GM12873 (cell line): ENCODE measurements at regions not wholly inside any gene's neighbourhood (a gene's known extent, or its start where the extent isn't known, plus 50 kb on each side); places are given as distances from the start of the nearest gene placed in this dataset.

Experiments
- TF ChIP-seq, protein P1 (sequence below): IDR thresholded peaks from 2 replicates; pipeline ENCODE4 v1.5.1; 2012; ENCODE audit warnings: low read depth, mild to moderate bottlenecking, moderate library complexity, low read length, control low read depth; ENCODE audit not compliant: insufficient read depth; ENCODE audit errors: missing control alignments

DNA sequence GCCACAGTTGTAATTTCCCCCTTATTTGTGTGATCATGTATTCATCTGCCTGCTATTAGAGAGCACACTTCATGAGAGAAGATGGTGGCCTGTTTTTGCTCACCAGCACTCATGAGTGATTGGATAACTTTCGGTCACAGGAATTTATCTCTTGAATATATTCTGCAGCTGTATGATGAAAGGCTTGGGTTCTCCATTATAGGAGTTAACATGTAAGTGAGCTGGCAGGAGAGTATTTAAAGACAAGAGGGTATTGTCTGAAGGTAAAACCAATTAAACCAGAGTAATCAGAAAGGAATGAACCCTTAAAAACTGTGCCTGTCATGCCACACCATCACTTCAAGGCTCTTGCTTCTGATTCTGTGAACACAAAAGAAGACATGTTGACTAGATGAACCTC lies 574.9 kb upstream of the CAMK1G start:
- TF ChIP-seq, protein P1, sequence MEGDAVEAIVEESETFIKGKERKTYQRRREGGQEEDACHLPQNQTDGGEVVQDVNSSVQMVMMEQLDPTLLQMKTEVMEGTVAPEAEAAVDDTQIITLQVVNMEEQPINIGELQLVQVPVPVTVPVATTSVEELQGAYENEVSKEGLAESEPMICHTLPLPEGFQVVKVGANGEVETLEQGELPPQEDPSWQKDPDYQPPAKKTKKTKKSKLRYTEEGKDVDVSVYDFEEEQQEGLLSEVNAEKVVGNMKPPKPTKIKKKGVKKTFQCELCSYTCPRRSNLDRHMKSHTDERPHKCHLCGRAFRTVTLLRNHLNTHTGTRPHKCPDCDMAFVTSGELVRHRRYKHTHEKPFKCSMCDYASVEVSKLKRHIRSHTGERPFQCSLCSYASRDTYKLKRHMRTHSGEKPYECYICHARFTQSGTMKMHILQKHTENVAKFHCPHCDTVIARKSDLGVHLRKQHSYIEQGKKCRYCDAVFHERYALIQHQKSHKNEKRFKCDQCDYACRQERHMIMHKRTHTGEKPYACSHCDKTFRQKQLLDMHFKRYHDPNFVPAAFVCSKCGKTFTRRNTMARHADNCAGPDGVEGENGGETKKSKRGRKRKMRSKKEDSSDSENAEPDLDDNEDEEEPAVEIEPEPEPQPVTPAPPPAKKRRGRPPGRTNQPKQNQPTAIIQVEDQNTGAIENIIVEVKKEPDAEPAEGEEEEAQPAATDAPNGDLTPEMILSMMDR = no peak

DNA sequence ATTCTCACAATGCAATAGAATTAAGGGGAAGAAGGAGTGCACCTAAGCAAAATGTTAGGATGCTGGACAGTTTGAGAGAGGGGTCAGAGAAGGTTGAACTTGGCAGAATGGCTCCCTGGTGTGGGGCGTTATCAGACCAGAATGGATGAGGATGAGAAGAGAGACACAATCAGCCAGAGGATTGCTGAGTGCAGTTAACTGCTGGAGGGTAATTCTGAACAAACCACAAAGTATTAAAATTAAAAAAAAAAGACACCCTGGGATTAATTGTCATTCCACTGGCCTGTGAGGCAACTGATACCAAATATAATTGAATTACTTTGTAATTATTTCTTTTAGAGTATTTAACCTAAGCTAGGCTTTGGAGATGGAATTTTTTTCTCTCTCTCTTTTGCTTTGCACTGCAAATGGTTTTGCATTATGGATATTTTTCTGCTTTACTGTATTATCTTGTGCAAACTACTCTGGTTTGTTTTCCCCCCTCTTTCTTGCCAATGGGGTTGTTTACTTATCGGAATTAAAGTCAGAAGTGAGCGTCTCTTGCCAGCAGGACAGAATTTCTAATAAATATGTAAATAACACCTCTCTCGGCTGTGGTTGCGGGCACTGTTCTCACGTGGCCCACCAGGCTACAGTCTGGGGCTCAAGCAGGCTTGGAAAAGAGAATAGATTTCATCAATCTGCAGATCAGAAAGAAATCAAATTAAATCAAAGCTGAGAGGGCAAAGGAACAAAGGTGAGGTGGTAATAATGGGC lies 572.9 kb upstream of the CAMK1G start:
- TF ChIP-seq, protein P1 = no peak

DNA sequence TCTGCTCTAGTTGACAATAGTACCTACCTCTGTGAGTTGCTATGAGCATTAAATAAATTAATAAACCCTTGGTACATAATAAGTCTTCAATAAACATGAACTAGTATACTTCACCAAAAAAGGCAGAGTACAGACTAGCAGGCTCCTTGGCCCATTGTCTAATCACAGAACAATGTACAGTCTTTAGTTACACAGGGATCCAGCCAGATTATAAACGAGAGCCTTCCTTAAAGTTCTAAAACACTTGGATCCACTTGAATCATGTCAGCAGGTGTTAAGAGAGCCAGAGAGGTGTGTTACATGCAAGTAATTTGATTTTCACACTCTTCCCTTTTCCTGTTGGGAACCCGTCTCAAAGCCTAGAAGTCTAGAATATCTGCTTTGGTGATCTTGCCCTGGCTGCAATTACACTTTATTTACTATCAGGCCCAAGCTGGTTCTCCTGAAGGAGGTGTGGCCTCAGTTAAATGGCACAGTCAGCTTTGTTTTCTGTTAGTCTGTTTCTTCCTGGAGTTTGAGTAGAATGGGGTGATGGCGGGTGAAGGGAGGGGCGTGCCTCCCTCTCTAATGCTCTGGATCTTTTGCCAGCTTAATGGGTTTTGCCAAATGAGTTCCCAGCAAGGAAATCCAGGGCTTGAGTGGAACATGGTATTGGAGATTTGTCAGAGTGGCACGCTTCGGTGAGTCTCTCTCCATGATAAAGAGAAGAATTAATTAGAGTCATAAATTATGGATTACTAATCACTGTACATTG lies 570.9 kb upstream of the CAMK1G start:
- TF ChIP-seq, protein P1 = no peak

DNA sequence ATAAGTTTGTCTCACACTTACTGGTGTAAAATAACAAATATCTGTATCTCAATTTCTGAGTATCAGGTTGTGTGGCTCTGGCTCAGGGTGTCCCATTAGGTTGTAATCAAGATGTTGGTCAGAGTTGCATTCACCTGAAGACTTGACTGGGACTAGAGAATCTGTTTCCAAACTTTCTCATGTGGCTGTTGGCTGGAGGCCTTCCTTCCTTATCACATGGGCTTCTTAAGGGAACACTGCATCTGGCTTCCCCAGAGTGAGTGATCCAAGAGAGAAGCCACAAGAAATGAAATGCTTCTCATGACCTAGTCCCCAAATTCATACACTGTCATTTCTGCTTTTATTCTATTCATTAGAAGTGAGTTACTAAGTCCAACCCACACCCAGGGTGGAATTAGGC lies 568.4 kb upstream of the CAMK1G start:
- TF ChIP-seq, protein P1 = no peak

DNA sequence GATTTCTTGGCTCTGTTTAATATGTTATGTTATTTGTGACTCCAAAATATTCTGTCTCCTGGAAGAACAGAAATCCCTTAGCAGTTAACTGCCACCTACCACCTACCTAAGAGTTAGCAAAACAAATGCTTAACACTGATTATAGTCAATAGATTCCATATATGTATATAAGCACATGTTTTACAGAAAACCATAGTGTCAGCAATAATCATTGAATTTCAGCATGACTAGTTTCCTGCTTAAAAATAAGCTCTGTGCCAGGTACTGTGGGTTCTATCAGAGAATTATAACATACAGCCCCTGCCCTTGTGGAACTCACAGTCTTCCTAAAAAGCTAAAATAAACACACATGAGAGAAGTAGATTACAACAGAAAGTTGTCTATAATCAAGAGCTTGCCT lies 561.9 kb upstream of the CAMK1G start:
- TF ChIP-seq, protein P1 = no peak

DNA sequence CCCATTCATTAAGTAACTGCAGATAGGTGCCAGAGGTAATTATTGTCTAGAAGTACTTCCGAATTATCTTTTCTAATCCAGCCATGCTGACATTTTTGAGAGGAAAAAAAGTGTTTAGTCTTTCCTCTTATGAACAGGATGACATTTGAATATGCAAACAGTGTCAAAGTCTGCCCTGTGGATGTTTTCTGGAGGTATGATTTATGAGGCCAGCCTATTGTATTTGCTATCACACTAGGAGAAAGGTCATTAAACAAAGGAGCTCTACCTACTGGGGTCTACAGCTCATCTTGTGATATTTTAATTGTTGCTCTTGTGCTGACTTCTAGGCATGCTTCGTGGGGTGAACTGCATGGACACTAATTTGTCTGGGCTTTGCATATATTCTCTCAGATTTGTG lies 559.7 kb upstream of the CAMK1G start:
- TF ChIP-seq, protein P1 = no peak

DNA sequence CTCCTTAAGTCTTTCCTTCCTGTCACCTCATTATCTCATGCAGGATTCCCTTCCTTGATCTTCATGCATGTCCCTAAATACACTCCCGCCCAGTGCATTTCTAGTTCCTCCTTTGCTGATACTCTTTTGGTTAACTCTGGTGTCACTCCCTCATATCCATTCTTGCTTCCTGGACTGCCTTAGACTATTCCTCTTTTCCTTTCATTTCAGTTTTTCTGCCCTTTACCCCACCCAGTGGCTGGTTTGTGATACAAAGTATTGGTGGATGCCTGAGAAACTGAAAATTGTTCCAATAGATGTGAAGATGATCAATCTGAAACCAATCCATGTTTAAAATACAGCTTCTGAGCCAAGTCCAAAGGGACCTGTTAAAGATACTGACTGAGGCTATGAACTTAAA lies 553.8 kb upstream of the CAMK1G start:
- TF ChIP-seq, protein P1 = no peak
